Mucosa of descending colon (tissue), 3 donors: ENCODE measurements at regions not wholly inside any gene's neighbourhood (a gene's known extent, or its start where the extent isn't known, plus 50 kb on each side); places are given as distances from the start of the nearest gene placed in this dataset.
A peak's percentile ranks its signal among the peaks of the same experiment; 100 is the strongest.

Experiments used
- ATAC-seq: fragments of 200-7000 bp; cut with Tn5 transposase; one replicate; pipeline ENCODE4 v1.9.1; 2020; ENCODE audit warnings: mild to moderate bottlenecking, moderate library complexity
- DNase-seq, 3 donors: peaks; one replicate each; pipeline ENCODE4 v3.0.0-alpha.2; 2020
- H3K36me3 ChIP-seq: fragments of 200-600 bp; one replicate; pipeline ENCODE4 v1.8.0; 2021; ENCODE audit warnings: low read depth, mild to moderate bottlenecking
- H3K4me1 ChIP-seq: fragments of 200-600 bp; one replicate; pipeline ENCODE4 v1.8.0; 2021; ENCODE audit warnings: low read depth, mild to moderate bottlenecking
- H3K4me3 ChIP-seq: fragments of 200-600 bp; one replicate; pipeline ENCODE4 v1.8.0; 2021; ENCODE audit warnings: mild to moderate bottlenecking
- H3K9me3 ChIP-seq: fragments of 200-600 bp; one replicate; pipeline ENCODE4 v1.8.0; 2021; ENCODE audit warnings: mild to moderate bottlenecking
- CTCF ChIP-seq: fragments of 200-600 bp; IDR thresholded peaks from one replicate; pipeline ENCODE4 v1.8.0; 2022; ENCODE audit warnings: antibody characterized with exemption, mild to moderate bottlenecking
- intact Hi-C, 2 donors: fragments of 100-400 bp; cut with DNase I in 1 of 2; cut with micrococcal nuclease in 1 of 2; formaldehyde crosslinking; loops; one replicate each; pipeline versions ENCODE4 v1.11.0 to v1.11.1; 2022; cut with DNase I, micrococcal nuclease
- donor health status: DM: no; HTN: no; CAD: no; lungs with moderate emphysema.
- donor health status: DM: no; HTN: no; CAD: no.
- donor health status: DM: no; HTN: yes; CAD: no.

GRCh38 chr3:18625085-18625484 is 199.9 kb upstream of the SATB1 start:
- ATAC-seq = no peak
- intact Hi-C loops = no loop called here
- no peaks in the 10 kb centered on the region for H3K36me3 ChIP-seq

GRCh38 chr3:18623220-18623619 is 198.1 kb upstream of the SATB1 start:
- DNase-seq (peak in 1 of 3 donors; percentile 12), ATAC-seq (peak; percentile 92)
- no peaks in the 10 kb centered on the region for H3K4me1 ChIP-seq
- H3K4me3 ChIP-seq = no peak overlapping the region
- intact Hi-C loops = no loop called here
- H3K36me3 ChIP-seq = no peaks in the 10 kb centered on the region
- no peak for TF ChIP-seq CTCF
- H3K9me3 ChIP-seq = no peaks in the 10 kb centered on the region

More at GRCh38 chr3:18625085-18625484, 199.9 kb upstream of the SATB1 start:
- H3K4me3 ChIP-seq = no peak overlapping the region
- no peaks in the 10 kb centered on the region for H3K4me1 ChIP-seq
- TF ChIP-seq CTCF = no peak
- DNase-seq = no peak
- H3K9me3 ChIP-seq = no peaks in the 10 kb centered on the region

GRCh38 chr3:18618723-18619122 is 193.6 kb upstream of the SATB1 start:
- no peaks in the 10 kb centered on the region for H3K9me3 ChIP-seq
- TF ChIP-seq CTCF = no peak
- no peaks in the 10 kb centered on the region for H3K36me3 ChIP-seq
- no peak for DNase-seq
- H3K4me1 ChIP-seq = no peaks in the 10 kb centered on the region
- no peak for ATAC-seq
- H3K4me3 ChIP-seq = no peak overlapping the region
- intact Hi-C loops = no loop called here

GRCh38 chr3:18611991-18612390 is 186.9 kb upstream of the SATB1 start:
- no peaks in the 10 kb centered on the region for H3K36me3 ChIP-seq
- no peaks in the 10 kb centered on the region for H3K9me3 ChIP-seq
- H3K4me1 ChIP-seq = no peaks in the 10 kb centered on the region
- intact Hi-C loops = no loop called here
- no peak for ATAC-seq
- TF ChIP-seq CTCF = no peak
- H3K4me3 ChIP-seq = no peak overlapping the region
- DNase-seq = no peak

GRCh38 chr3:18609187-18609586 is 184.0 kb upstream of the SATB1 start:
- Histone ChIP-seq H3K36me3 (no peaks in the 10 kb centered on the region), H3K4me1 (no peaks in the 10 kb centered on the region), H3K4me3 (no peak overlapping the region), H3K9me3 (no peaks in the 10 kb centered on the region)
- intact Hi-C loops = no loop called here
- ATAC-seq (no peak), DNase-seq (no peak)
- TF ChIP-seq CTCF = no peak

GRCh38 chr3:18597919-18598318 is 172.8 kb upstream of the SATB1 start:
- H3K4me3 ChIP-seq = no peak overlapping the region
- TF ChIP-seq CTCF = no peak
- no peaks in the 10 kb centered on the region for H3K36me3 ChIP-seq
- no peak for ATAC-seq
- H3K4me1 ChIP-seq = no peaks in the 10 kb centered on the region
- peaks cover 6% of the 10 kb centered on the region for H3K9me3 ChIP-seq
- intact Hi-C loops = no loop called here
- no peak for DNase-seq
